RWPE2 (cell line): ENCODE measurements at regions not wholly inside any gene's neighbourhood (a gene's known extent, or its start where the extent isn't known, plus 50 kb on each side); places are given as distances from the start of the nearest gene placed in this dataset.

ENCODE experiments used
- ATAC-seq: fragments of 200-7000 bp; cut with Tn5 transposase; 3 replicates; pipeline ENCODE4 v1.9.1; 2021; ENCODE audit warnings: low read depth
- DNase-seq: peaks from one replicate; pipeline ENCODE4 v3.0.0-alpha.2; 2020; ENCODE audit warnings: low spot score
- H3K27ac ChIP-seq: fragments of 450-650 bp; 2 replicates; pipeline ENCODE4 v1.5.1; 2017; ENCODE audit warnings: mild to moderate bottlenecking; ENCODE audit not compliant: poor library complexity, severe bottlenecking
- H3K27me3 ChIP-seq: fragments of 250-450 bp; sonication (Bioruptor Pico); 2 replicates; pipeline ENCODE4 v1.5.1; 2021; ENCODE audit warnings: mild to moderate bottlenecking, moderate library complexity; ENCODE audit not compliant: insufficient read depth, poor library complexity, severe bottlenecking
- H3K36me3 ChIP-seq: fragments of 250-450 bp; sonication (Bioruptor Pico); 2 replicates; pipeline ENCODE4 v1.5.1; 2020; ENCODE audit warnings: low read depth, mild to moderate bottlenecking, moderate library complexity
- H3K4me1 ChIP-seq: fragments of 250-450 bp; sonication (Bioruptor Pico); 2 replicates; pipeline ENCODE4 v1.5.1; 2021; ENCODE audit warnings: mild to moderate bottlenecking, moderate library complexity; ENCODE audit not compliant: insufficient read depth, poor library complexity, severe bottlenecking
- H3K4me3 ChIP-seq: fragments of 250-450 bp; sonication (Bioruptor Pico); 2 replicates; pipeline ENCODE4 v1.5.1; 2021; ENCODE audit warnings: mild to moderate bottlenecking, moderate library complexity; ENCODE audit not compliant: severe bottlenecking
- H3K9me3 ChIP-seq: fragments of 250-450 bp; sonication (Bioruptor Pico); 2 replicates; pipeline ENCODE4 v1.5.1; 2021; ENCODE audit warnings: mild to moderate bottlenecking, moderate library complexity; ENCODE audit not compliant: severe bottlenecking
- TF ChIP-seq, protein P1 (sequence below): fragments of 450-650 bp; IDR thresholded peaks from one replicate; pipeline ENCODE4 v1.5.1; 2017; ENCODE audit warnings: mild to moderate bottlenecking, moderate library complexity; ENCODE audit not compliant: poor library complexity, severe bottlenecking

- TF ChIP-seq, protein P1, sequence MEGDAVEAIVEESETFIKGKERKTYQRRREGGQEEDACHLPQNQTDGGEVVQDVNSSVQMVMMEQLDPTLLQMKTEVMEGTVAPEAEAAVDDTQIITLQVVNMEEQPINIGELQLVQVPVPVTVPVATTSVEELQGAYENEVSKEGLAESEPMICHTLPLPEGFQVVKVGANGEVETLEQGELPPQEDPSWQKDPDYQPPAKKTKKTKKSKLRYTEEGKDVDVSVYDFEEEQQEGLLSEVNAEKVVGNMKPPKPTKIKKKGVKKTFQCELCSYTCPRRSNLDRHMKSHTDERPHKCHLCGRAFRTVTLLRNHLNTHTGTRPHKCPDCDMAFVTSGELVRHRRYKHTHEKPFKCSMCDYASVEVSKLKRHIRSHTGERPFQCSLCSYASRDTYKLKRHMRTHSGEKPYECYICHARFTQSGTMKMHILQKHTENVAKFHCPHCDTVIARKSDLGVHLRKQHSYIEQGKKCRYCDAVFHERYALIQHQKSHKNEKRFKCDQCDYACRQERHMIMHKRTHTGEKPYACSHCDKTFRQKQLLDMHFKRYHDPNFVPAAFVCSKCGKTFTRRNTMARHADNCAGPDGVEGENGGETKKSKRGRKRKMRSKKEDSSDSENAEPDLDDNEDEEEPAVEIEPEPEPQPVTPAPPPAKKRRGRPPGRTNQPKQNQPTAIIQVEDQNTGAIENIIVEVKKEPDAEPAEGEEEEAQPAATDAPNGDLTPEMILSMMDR = no peak
- no peak for DNase-seq
- no peaks in the 10 kb centered on the region for H3K36me3 ChIP-seq
- H3K9me3 ChIP-seq = no peaks in the 10 kb centered on the region
- H3K27ac ChIP-seq = no peak overlapping the region
- H3K27me3 ChIP-seq = no peaks in the 10 kb centered on the region
- ATAC-seq = no peak
- no peaks in the 10 kb centered on the region for H3K4me1 ChIP-seq
- H3K4me3 ChIP-seq = no peak overlapping the region
Observed at GRCh38 chr16:86637744-86638143, 59.4 kb downstream of the FOXL1 start.

DNA sequence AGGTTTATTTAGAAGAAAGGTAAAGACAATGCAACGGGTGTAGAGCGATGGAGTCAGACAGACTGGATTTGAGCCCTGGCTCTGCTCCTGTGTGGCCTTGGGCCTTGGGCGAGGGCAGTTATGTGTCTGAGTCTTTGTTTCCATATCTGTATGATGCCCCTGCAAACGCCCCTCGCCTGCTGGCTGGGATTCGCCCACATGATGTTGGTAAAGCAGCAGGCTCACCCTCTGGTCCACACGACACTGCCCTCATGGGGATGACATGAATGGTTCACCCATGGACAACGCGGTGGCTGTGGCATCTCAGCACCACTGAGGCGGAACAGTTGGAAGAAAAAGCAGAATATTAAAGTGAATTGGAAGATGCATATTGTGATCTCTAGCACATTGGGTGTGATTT, 60.3 kb downstream of the FOXL1 start:
- TF ChIP-seq, protein P1 = no peak
- Histone ChIP-seq H3K4me3 (no peak overlapping the region), H3K9me3 (no peaks in the 10 kb centered on the region), H3K36me3 (no peaks in the 10 kb centered on the region), H3K27me3 (no peaks in the 10 kb centered on the region), H3K4me1 (no peaks in the 10 kb centered on the region), H3K27ac (no peak overlapping the region)
- DNase-seq (no peak), ATAC-seq (no peak)

GRCh38 chr16:86639354-86639753, 61.0 kb downstream of the FOXL1 start:
- no peaks in the 10 kb centered on the region for H3K27me3 ChIP-seq

DNA sequence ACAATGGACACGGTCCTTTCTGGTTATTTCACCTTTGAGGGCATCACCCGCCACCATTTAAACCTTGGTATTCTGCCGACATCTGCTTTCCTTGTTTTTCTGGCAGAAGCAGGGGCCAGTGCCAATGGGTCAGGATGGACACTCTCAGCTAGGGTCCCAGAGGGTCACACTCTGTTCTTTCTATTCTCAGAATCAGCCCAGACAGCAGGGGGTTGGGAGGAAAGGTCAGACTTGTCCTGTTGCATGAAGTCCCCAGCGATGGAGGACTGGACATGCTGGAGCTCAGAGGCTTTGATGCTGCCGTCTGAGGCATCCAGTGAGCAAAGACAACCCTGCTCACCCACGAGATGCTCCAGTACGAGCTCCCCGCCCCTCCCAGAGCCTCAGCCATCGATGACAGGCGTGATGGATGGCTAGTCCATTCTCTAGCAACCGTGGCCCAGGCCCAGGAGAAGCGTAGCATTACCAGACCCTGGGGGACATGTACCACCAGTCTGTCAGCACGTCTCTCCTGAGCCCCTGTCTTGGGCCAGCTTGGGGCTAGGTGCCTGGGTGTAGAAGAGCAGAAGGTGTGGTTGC, 62.0 kb downstream of the FOXL1 start:
- ATAC-seq (no peak), DNase-seq (peak; percentile 30)
- Histone ChIP-seq H3K4me1 (no peaks in the 10 kb centered on the region), H3K9me3 (no peaks in the 10 kb centered on the region), H3K36me3 (no peaks in the 10 kb centered on the region), H3K27ac (no peak overlapping the region), H3K4me3 (no peak overlapping the region), H3K27me3 (no peaks in the 10 kb centered on the region)
- TF ChIP-seq, protein P1 = no peak

More at GRCh38 chr16:86639354-86639753, 61.0 kb downstream of the FOXL1 start:
- no peaks in the 10 kb centered on the region for H3K4me1 ChIP-seq
- H3K9me3 ChIP-seq = no peaks in the 10 kb centered on the region
- no peak for ATAC-seq
- H3K27ac ChIP-seq = no peak overlapping the region
- no peak for DNase-seq
- TF ChIP-seq, protein P1 = no peak
- H3K4me3 ChIP-seq = no peak overlapping the region
- H3K36me3 ChIP-seq = no peaks in the 10 kb centered on the region

- no peak overlapping the region for H3K27ac ChIP-seq
- H3K4me1 ChIP-seq = no peaks in the 10 kb centered on the region
- H3K36me3 ChIP-seq = no peaks in the 10 kb centered on the region
- no peak for DNase-seq
- no peak overlapping the region for H3K4me3 ChIP-seq
- no peak for ATAC-seq
- H3K27me3 ChIP-seq = no peaks in the 10 kb centered on the region
- H3K9me3 ChIP-seq = no peaks in the 10 kb centered on the region
- TF ChIP-seq, protein P1 = no peak
Observed at GRCh38 chr16:86642087-86642486, 63.7 kb downstream of the FOXL1 start.
